CD4-positive, alpha-beta T cell treated with Interleukin-4 for 4 hours (primary cell): ENCODE measurements at regions not wholly inside any gene's neighbourhood (a gene's known extent, or its start where the extent isn't known, plus 50 kb on each side); places are given as distances from the start of the nearest gene placed in this dataset.
"Not testable (repeated sequence)": the region's sequence is repeated elsewhere in the genome, so short reads cannot be mapped to it uniquely, and the experiment has no call there.

Experiments
- DNase-seq: peaks from one replicate; pipeline ENCODE4 v3.0.0-alpha.2; 2020

DNA sequence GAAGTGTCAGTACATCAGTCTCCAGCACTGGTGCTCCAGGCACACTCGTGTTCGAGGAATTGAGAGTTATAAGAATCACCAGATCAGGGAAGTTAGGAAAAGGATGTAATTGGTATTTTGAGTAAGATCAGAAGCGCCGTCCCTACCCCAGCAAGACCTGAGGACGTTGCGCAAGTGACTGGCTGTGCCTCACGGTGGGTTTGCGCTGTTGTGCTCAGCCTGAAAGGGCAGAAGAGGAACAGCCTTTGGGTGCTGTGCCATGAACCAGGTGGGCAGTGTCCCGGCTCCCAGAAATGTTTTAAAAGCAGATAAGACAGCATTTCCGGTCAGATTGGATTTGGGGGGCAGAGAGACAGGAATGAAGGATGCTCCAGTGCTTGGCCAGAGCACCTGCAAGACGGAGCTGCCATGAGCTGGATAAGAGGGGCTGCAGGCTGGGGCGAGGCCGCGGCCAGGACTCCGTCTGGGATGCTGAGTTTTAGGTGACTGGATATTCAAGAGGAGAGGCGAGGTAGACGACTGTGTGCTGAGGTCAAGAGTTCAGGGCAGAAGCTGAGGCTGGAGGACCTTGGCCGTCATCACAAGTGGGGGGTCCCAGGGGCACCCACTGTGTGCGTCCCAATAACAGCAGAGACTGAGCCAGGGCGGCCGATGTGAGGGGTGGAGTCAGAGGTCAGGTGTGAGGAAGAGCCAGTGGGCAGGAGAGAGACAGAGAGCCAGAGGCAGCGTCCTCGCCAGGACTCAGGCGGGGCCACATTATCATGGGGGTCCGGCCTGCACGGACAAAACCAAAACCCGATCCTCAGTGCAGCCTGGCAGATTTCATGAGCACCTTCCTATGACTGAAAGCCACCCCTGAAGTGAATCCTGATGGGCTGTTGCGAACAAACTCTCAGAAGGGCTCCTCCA, 77.7 kb upstream of the ALKAL2 start:
- no peak for DNase-seq

DNA sequence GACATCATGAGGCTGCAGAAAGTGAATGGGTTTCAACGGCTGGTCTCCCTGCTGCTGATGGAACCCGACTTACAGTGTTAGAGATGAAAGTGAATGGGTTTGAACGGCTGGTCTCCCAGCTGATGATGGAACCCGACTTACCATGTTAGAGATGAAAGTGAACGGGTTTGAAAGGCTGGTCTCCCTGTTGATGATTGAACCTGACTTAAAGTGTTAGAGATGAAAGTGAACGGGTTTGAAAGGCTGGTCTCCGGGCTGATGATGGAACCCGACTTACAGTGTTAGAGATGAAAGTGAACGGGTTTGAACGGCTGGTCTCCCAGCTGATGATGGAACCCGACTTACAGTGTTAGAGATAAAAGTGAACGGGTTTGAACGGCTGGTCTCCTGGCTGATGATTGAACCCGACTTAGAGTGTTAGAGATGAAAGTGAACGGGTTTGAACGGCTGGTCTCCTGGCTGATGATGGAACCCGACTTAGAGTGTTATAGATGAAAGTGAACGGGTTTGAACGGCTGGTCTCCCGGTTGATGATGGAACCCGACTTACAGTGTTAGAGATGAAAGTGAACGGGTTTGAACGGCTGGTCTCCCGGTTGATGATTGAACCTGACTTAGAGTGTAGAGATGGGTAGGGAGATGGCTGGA, 76.1 kb upstream of the ALKAL2 start:
- DNase-seq, result no peak

DNA sequence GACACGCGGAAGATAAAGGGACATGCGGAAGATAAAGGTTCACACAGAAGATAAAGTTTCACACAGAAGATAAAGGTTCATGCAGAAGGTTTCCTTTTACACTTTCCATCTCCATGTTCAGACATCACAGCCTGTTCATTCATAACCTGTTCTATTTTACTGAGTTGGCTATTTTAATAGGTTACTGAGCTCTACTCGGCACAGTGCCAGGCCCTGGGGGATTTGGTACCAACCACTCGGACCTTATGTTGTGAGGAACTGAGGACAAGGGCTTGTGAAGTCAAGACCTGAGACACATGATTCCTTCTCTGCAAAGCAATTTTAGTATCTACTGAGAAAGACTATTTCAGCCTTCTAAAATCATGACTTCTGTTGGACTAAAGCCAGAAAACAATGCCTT, 75.0 kb upstream of the ALKAL2 start:
- no peak for DNase-seq

DNA sequence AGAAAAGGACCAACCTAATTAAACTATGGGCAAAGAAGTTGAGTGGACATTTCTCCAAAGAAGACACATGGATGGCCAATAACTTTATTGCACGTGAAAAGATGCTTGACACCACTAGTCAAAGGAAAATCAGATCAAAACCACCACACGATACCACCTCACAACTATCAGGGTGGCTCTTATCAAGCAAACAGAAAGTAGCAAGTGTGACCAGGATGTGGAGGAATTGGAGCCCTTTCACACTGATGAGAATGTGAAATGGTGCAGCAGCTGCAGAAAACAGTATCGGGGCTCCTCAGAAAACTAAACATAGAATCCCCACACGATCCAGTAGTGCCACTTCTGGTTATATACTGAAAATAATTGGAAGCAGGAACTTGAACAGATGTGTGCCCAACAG, 72.2 kb upstream of the ALKAL2 start:
- no peak for DNase-seq

DNA sequence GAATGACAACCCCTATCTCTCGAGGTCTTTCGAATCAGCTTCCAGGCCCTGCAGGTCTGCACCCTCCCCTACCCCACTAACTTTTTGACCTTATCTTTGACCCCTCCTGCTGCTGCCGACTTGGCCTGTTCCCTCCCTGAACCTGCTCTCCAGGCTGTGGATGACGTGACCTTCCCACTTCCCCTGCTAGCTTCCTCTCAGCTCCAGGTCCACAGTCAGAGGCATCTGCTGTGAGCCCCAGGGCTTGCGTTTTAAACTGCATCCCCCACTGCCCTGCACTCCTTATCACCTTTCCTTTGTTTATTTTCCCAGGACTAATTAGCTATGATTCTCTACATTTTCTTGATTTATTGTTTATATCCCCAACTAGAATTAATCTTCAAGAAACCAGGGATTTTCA, 71.2 kb upstream of the ALKAL2 start:
- DNase-seq, result no peak

DNA sequence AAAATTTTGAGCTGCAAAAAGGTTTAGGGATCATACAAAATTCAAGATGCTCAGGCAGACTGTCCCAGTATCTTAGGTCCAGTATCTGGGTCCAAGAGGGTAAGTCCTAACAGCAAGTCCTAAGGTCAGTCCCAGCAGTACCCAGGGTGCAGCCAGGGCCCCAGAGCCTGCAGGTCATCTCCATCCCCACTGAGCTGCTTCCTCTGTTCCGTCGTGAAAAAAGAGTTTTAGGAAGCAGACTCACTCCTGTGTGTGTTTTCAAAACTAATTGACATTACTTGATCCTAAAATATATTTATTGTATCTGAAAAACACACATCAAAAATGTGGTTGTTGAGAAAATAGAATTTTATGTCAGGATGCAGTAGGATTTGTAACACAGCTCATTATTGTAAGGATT, 69.9 kb upstream of the ALKAL2 start:
- no peak for DNase-seq

DNA sequence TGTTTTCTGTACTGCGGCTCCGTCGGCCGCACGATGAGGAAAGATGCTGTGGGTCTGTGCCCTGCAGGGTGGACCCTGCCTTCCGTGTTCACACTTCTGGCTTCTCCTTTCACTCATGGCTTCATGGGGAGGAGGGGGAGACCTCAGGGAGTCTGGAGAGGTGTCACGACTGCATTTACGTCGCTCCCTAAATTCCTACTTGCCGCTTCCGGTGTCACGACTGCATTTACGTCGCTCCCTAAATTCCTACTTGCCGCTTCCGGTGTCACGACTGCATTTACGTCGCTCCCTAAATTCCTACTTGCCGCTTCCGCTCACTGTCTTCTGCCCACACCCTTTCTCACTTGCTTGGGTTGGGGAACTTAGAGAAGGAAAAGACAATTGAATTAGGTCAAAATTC, 68.4 kb upstream of the ALKAL2 start:
- DNase-seq, result not testable (repeated sequence)

DNA sequence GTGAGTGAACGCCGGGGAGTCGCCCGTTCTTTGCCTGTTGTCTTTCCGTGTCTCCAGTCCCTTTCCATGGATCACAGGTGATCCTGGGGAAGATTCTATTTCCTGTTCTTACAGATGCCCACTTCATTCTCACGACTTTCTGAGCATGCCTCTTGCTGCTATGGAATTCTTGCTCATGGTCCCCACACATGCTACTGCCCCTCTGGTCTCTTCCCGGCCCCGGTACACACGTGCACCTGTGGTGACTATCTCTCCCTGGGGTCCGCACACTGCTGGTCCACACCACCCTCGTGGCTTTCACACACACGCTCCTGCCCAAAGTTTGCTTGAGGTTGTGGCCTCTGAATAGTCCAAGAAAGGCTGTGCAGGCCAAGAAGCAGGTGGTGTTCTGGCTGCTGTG, 67.9 kb upstream of the ALKAL2 start:
- no peak for DNase-seq

DNA sequence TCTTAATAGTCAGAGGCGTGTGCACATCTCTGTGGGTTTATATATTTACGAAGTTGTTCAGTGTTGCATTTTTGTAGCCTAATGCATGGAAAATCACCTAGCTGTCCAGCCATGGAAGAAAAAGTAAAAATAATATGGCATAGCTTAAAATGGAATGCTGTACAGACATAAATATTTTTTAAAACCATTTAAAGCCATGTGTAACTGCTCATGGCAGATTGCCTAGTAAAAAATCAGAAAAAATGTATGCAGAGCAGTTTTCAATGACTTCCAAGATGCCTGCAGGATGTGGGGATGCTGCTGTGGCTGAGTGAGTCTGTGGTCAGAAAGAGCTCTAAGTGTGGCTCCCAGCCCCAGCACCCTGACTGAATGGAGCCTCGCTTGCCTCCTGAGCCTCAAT, 64.8 kb upstream of the ALKAL2 start:
- no peak for DNase-seq

DNA sequence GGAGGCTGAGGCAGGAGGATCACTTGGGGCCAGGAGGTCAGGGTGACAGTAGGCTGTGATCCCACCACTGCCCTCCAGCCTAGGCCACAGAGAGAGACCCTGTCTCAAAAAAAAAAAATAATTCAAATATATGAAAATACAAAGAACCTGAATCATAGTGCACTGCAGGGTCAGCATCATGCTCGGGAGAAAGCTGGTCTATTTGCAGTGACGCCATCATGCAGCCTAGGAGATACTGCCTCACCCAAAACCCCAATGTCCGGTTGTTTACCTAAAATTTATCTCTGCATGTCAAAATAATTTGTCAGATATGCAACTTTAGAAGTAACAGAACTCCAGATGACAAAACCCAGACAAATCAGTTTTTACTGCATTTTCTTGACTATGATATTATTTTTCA, 61.5 kb upstream of the ALKAL2 start:
- DNase-seq, result no peak

DNA sequence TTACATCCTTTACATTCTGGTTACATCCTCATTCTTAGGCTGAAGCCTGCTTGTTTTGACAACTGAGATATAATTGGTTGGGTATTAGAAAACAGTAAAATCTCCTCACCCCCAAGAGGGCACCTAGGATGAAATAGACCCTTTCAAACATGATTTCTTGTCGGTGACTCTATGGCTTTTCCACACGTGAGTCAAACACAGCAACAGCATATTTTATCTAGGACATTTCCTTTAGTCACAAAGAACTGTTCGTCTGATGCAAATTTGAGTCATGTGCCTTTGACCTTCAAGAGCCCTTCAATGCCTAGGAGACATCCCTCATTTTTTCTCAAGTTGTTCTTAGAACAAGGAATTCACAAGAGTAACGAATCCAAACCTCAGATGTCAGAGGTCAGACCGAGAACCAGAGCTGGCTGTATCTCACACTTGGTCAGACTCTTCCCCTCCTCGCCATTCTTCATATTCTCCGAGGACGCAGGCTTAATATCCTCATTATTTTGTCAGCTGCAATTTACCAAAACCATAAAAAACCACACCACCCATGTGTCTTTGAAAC, 60.5 kb upstream of the ALKAL2 start:
- DNase-seq, result no peak

DNA sequence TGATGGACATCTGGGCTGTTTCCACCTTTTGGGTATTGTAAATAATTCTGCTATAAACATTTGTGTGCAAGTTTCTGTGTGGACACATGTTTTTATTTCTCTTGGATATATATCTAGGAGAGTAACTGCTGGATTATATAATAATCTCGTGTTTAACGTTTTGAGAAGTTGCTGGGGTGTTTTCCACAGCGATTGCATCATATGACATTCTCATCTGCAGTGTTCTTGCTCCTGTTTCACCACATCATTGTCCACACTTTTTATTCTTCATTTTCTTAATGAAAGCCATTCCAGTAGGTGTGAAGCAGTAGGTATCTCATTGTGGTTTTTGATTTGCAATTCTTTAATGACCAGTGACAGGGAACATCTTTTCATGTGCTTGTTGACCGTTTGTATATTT, 56.9 kb upstream of the ALKAL2 start:
- DNase-seq, result no peak

DNA sequence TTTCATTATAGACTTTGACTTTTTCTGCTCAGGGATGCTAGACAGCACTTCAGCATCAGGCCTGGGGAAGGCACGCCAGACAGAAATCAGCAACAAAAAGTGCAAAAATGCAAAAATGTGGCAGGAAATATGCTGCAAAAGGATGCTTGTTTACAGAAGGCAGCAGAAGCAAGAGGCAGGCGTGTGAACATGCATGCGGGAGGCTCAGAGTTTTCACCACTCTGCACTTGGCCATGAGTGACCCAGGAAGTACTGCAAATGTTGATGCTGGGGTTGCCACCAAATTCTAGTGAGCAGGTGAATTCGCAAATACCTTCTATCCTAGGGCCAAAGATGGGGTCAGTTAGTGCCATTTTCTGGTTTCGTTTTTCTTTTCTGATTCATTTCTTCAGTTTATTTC, 55.5 kb upstream of the ALKAL2 start:
- no peak for DNase-seq

DNA sequence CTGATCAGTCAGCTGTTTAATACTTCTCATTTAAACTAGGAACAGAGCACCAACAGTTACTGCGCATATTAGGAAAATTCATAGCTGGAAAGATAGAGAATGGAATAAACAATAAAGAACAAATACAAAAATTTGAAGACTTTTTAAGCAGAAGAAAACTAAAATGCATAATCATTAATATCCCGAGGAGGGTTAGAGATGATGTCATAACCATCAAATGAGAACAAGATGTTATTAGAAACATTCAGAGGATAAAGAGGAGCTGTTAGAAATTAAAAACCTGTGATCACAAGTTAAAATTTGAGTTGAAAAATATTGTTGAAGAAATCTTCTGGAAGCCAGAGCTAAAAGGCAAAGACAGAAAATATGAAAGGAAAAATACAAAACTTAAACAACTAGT, 54.0 kb upstream of the ALKAL2 start:
- no peak for DNase-seq

DNA sequence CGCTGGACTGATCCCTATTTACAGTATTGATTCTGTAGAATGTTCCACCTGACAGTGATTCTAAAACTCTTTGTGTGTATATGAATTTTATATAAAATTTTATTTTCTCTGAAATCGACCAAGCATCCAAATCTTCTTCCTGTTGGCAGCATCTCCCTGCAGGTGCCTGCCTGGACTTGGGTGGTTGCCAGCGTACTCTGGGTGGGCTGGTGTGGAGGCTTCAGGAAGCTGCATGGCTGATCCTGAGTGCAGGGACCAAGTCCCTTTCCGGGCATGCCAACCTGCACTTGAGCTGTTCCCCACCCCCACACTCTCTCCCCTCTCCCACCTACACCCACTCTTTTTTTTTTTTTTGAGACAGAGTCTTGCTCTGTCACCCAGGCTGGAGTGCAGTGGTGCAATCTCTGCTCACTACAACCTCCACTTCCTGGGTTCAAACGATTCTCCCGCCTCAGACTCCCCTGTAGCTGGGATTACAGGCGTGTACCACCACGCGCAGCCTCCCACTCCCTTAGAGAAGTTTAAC, 53.2 kb upstream of the ALKAL2 start:
- DNase-seq, result no peak
